NB4 (cell line): ENCODE measurements at regions not wholly inside any gene's neighbourhood (a gene's known extent, or its start where the extent isn't known, plus 50 kb on each side); places are given as distances from the start of the nearest gene placed in this dataset.

ENCODE experiments used
- MYC ChIP-seq: IDR thresholded peaks from 2 replicates; pipeline ENCODE4 v1.6.1; 2011; ENCODE audit warnings: low read depth, low read length
- POLR2A ChIP-seq: IDR thresholded peaks from 2 replicates; pipeline ENCODE4 v1.6.1; 2011; ENCODE audit warnings: mild to moderate bottlenecking; ENCODE audit not compliant: insufficient read length; ENCODE audit errors: extremely low read depth
- TF ChIP-seq, protein P1 (sequence below): IDR thresholded peaks from one replicate; pipeline ENCODE4 v1.5.1; 2012; ENCODE audit warnings: low read depth, low read length

DNA sequence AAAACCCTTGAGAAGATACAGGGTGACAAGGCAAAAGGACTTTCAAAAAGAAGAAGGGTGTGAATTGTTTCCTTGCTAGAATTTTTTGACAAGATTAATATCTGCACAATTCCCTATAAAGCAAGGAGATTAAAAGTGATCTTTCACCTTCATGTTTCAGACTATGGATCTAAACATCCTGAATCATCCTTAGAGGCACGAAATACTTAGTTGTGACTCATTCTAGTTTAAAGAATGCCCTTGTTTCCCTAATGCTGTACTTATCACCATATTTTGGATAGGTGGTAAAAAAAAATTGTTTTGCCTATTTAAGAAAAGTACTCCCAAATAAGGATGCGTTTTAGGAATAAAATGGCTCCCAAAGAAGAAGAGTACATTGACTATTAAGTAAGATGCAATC is 415.1 kb downstream of the LRRIQ3 start:
- TF ChIP-seq POLR2A: no peak
- TF ChIP-seq, protein P1, sequence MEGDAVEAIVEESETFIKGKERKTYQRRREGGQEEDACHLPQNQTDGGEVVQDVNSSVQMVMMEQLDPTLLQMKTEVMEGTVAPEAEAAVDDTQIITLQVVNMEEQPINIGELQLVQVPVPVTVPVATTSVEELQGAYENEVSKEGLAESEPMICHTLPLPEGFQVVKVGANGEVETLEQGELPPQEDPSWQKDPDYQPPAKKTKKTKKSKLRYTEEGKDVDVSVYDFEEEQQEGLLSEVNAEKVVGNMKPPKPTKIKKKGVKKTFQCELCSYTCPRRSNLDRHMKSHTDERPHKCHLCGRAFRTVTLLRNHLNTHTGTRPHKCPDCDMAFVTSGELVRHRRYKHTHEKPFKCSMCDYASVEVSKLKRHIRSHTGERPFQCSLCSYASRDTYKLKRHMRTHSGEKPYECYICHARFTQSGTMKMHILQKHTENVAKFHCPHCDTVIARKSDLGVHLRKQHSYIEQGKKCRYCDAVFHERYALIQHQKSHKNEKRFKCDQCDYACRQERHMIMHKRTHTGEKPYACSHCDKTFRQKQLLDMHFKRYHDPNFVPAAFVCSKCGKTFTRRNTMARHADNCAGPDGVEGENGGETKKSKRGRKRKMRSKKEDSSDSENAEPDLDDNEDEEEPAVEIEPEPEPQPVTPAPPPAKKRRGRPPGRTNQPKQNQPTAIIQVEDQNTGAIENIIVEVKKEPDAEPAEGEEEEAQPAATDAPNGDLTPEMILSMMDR: no peak
- TF ChIP-seq MYC: no peak
